ENCODE measurements at regions not wholly inside any gene's neighbourhood (a gene's known extent, or its start where the extent isn't known, plus 50 kb on each side); places are given as distances from the start of the nearest gene placed in this dataset.

GRCh38 chr6:144359783-144360182 lies 74.6 kb downstream of the UTRN start:
- TF ChIP-seq CTCF (IDR thresholded peaks at IDR 0.05; ENCODE audit: low read depth, low read length, poor library complexity, severe bottlenecking), result no peak
- no peak for TF ChIP-seq EZH2phosphoT487 (IDR thresholded peaks at IDR 0.05; ENCODE audit: borderline replicate concordance, low read length)
